ENCODE measurements at regions not wholly inside any gene's neighbourhood (a gene's known extent, or its start where the extent isn't known, plus 50 kb on each side); places are given as distances from the start of the nearest gene placed in this dataset.
A peak's percentile ranks its signal among the peaks of the same experiment; 100 is the strongest.
"Not testable (repeated sequence)": the region's sequence is repeated elsewhere in the genome, so short reads cannot be mapped to it uniquely, and the experiment has no call there.

DNA sequence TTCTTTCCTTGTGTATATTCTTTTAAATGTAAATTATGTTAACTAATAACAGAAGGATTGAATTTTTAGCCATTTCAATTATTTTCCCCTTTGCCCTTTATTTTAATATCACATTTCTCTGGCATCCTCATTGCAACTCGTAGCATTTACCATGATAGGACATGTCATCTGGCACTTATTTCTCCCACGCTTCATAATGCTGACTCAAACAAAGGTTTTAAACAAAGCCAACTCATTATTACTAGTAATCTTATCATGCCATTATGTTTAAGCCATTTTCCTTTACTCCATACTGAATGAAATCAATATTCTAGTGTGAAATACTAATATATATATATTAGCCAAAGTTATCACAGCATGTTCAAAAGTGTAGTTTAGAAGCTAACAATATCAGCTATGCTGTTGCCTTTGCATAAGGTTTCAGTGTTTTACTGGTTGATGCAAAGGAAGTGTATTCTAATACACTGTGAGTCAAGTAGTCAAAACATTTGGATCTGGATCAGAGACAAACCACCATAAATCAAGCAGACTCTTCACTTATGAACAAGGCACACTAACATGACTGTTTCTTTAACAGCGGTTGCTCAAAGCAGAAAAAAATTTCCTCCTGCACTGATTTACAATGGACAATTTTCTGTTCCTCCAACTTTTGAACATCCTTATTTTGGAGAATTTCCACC is 281.6 kb downstream of the SLC7A11 start:
- Mint-ChIP-seq H3K36me3 (no peaks in the 10 kb centered on the region), H3K27me3 (peaks cover 9% of the 10 kb centered on the region), H3K4me3 (no peak overlapping the region), H3K27ac (no peak overlapping the region), H3K9me3 (no peaks in the 10 kb centered on the region), H3K4me1 (no peaks in the 10 kb centered on the region)
- no peak for ATAC-seq

GRCh38 chr4:137957806-137958205 is 284.3 kb downstream of the SLC7A11 start:
- no peaks in the 10 kb centered on the region for H3K9me3 Mint-ChIP-seq
- H3K4me1 Mint-ChIP-seq: no peaks in the 10 kb centered on the region
- ATAC-seq: no peak
- peaks cover 1% of the 10 kb centered on the region for H3K27me3 Mint-ChIP-seq
- no peaks in the 10 kb centered on the region for H3K36me3 Mint-ChIP-seq
- H3K4me3 Mint-ChIP-seq: no peak overlapping the region
- H3K27ac Mint-ChIP-seq: no peak overlapping the region

- Mint-ChIP-seq H3K27ac (no peak overlapping the region), H3K36me3 (no peaks in the 10 kb centered on the region), H3K9me3 (no peaks in the 10 kb centered on the region), H3K27me3 (no peaks in the 10 kb centered on the region), H3K4me3 (no peak overlapping the region), H3K4me1 (no peaks in the 10 kb centered on the region)
- ATAC-seq: no peak
These were observed 285.9 kb downstream of the SLC7A11 start for GRCh38 chr4:137956256-137956655.

- no peaks in the 10 kb centered on the region for H3K4me1 Mint-ChIP-seq
- H3K4me3 Mint-ChIP-seq: no peak overlapping the region
- ATAC-seq: no peak
- H3K36me3 Mint-ChIP-seq: no peaks in the 10 kb centered on the region
- H3K27me3 Mint-ChIP-seq: no peaks in the 10 kb centered on the region
- no peaks in the 10 kb centered on the region for H3K9me3 Mint-ChIP-seq
- no peak overlapping the region for H3K27ac Mint-ChIP-seq
These were observed 286.6 kb downstream of the SLC7A11 start for GRCh38 chr4:137955595-137955994.

- no peaks in the 10 kb centered on the region for H3K4me1 Mint-ChIP-seq
- no peak for ATAC-seq
- H3K9me3 Mint-ChIP-seq: no peaks in the 10 kb centered on the region
- no peaks in the 10 kb centered on the region for H3K27me3 Mint-ChIP-seq
- H3K27ac Mint-ChIP-seq: no peak overlapping the region
- H3K36me3 Mint-ChIP-seq: no peaks in the 10 kb centered on the region
- no peak overlapping the region for H3K4me3 Mint-ChIP-seq
These were observed 290.0 kb downstream of the SLC7A11 start for GRCh38 chr4:137952116-137952515.

GRCh38 chr4:137950286-137950685 is 291.9 kb downstream of the SLC7A11 start:
- H3K4me1 Mint-ChIP-seq: no peaks in the 10 kb centered on the region
- no peaks in the 10 kb centered on the region for H3K27me3 Mint-ChIP-seq
- ATAC-seq: no peak
- no peaks in the 10 kb centered on the region for H3K36me3 Mint-ChIP-seq
- no peaks in the 10 kb centered on the region for H3K9me3 Mint-ChIP-seq
- no peak overlapping the region for H3K4me3 Mint-ChIP-seq
- no peak overlapping the region for H3K27ac Mint-ChIP-seq

DNA sequence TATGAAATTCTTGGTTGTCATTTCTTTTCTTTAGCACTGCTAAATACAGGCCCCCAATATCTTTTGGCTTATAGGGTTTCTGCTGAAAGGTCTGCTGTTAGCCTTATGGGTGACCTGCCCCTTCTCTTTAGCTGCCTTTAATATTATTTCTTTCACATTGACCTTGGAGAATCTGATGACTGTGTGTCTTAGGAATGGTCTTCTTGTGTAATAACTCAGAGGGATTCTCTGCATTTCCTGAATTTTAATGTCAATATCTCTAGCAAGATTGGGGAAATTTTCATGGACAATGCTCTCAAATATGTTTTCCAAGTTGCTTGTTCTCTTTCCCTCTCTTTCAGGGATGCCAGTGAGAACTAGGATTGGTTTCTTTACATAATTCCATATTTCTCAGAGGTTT is 292.4 kb downstream of the SLC7A11 start:
- H3K27ac Mint-ChIP-seq: no peak overlapping the region
- H3K9me3 Mint-ChIP-seq: no peaks in the 10 kb centered on the region
- H3K27me3 Mint-ChIP-seq: no peaks in the 10 kb centered on the region
- no peaks in the 10 kb centered on the region for H3K36me3 Mint-ChIP-seq
- no peaks in the 10 kb centered on the region for H3K4me1 Mint-ChIP-seq
- ATAC-seq: no peak
- H3K4me3 Mint-ChIP-seq: no peak overlapping the region

DNA sequence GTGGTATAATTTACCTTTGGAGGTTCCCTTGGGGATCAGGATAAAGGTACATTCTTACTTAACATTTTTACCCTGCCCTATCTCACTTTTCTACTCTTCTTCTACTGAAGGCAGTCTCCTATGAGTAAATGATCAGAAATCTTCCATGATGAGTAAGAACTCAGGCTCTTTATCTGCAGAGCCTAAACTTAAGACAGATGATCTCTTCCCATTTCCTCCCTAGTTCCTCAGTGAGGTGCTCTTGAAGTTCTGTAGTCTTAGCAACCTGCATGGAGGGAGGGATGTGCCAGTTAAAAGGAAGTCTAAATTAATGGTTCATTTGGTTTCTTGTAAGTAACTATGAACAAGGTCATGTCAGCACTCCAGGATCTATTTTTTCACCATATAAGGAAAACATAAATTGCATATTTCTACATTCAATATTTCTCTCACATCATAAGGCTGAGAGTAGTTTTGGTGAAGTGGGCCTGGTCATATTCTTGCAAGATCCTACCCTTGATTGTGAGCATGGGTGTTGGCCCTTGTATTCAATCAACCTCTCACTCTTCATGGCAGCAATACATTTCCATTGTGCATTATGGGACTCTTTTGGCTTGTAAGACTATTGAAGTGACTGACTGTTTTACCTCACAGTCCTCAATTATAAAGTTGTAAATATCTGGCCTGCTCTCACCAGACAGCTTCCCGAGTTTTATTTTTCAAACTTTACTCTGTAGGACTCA is 295.5 kb downstream of the SLC7A11 start:
- H3K4me1 Mint-ChIP-seq: no peaks in the 10 kb centered on the region
- no peaks in the 10 kb centered on the region for H3K27me3 Mint-ChIP-seq
- H3K9me3 Mint-ChIP-seq: no peaks in the 10 kb centered on the region
- H3K27ac Mint-ChIP-seq: no peak overlapping the region
- no peaks in the 10 kb centered on the region for H3K36me3 Mint-ChIP-seq
- no peak overlapping the region for H3K4me3 Mint-ChIP-seq
- ATAC-seq: peak; percentile 16

- H3K27me3 Mint-ChIP-seq, H3K36me3 Mint-ChIP-seq, H3K4me1 Mint-ChIP-seq, ATAC-seq, H3K4me3 Mint-ChIP-seq, H3K9me3 Mint-ChIP-seq, H3K27ac Mint-ChIP-seq: not testable (repeated sequence)
These were observed 299.3 kb downstream of the SLC7A11 start for GRCh38 chr4:137942815-137943214.

DNA sequence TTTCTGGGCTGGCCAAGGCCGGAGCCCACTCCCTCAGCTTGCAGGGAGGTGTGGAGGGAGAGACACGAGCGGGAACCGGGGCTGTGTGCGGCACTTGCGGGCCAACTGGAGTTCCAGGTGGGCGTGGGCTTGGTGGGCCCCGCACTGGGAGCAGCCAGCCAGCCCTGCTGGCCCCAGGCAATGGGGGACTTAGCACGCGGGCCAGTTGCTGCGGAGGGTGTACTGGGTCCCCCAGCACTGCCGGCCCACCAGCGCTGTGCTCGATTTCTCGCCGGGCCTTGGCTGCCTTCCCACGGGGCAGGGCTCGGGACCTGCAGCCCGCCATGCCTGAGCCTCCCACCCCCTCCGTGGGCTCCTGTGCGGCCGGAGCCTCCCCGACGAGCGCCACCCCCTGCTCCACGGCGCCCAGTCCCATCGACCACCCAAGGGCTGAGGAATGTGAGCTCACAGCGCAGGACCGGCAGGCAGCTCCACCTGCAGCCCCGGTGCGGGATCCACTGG is 300.1 kb downstream of the SLC7A11 start:
- not testable (repeated sequence) for H3K27me3 Mint-ChIP-seq, ATAC-seq, H3K4me1 Mint-ChIP-seq, H3K9me3 Mint-ChIP-seq, H3K4me3 Mint-ChIP-seq, H3K36me3 Mint-ChIP-seq, H3K27ac Mint-ChIP-seq

GRCh38 chr4:137934911-137935310 is 307.2 kb downstream of the SLC7A11 start:
- no peak overlapping the region for H3K4me3 Mint-ChIP-seq
- H3K27me3 Mint-ChIP-seq: no peaks in the 10 kb centered on the region
- H3K4me1 Mint-ChIP-seq: no peaks in the 10 kb centered on the region
- no peak for ATAC-seq
- H3K27ac Mint-ChIP-seq: no peak overlapping the region
- peaks cover under 1% of the 10 kb centered on the region for H3K9me3 Mint-ChIP-seq
- no peaks in the 10 kb centered on the region for H3K36me3 Mint-ChIP-seq

GRCh38 chr4:137934046-137934445 is 308.1 kb downstream of the SLC7A11 start:
- Mint-ChIP-seq H3K36me3 (no peaks in the 10 kb centered on the region), H3K9me3 (no peaks in the 10 kb centered on the region), H3K4me1 (no peaks in the 10 kb centered on the region), H3K27ac (no peak overlapping the region), H3K27me3 (no peaks in the 10 kb centered on the region), H3K4me3 (no peak overlapping the region)
- no peak for ATAC-seq

DNA sequence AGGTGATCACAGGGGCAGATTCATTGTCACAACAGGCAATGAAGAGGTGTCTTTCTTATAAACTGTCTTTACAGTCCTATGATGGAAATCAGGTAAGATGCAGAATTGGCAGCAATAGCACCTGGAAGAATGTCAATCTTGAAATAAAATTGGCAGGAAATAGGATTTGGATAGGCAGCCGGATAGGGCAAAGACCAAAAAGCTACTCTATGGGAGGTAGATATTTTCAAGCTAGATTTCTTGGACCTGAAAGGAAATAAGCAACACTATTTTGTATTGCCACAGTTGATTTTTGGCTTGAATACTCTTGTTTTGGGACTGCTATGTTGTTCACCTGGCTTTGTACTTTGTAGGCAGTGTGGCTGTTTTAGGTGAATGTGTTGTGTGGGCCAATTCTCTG is 314.2 kb downstream of the SLC7A11 start:
- Mint-ChIP-seq H3K4me1 (no peaks in the 10 kb centered on the region), H3K27ac (no peak overlapping the region), H3K9me3 (no peaks in the 10 kb centered on the region), H3K36me3 (no peaks in the 10 kb centered on the region), H3K27me3 (no peaks in the 10 kb centered on the region), H3K4me3 (no peak overlapping the region)
- ATAC-seq: no peak

- Mint-ChIP-seq H3K4me1 (no peaks in the 10 kb centered on the region), H3K9me3 (no peaks in the 10 kb centered on the region), H3K27ac (no peak overlapping the region), H3K36me3 (no peaks in the 10 kb centered on the region), H3K4me3 (no peak overlapping the region), H3K27me3 (no peaks in the 10 kb centered on the region)
- no peak for ATAC-seq
These were observed 318.7 kb downstream of the SLC7A11 start for GRCh38 chr4:137923494-137923893.

DNA sequence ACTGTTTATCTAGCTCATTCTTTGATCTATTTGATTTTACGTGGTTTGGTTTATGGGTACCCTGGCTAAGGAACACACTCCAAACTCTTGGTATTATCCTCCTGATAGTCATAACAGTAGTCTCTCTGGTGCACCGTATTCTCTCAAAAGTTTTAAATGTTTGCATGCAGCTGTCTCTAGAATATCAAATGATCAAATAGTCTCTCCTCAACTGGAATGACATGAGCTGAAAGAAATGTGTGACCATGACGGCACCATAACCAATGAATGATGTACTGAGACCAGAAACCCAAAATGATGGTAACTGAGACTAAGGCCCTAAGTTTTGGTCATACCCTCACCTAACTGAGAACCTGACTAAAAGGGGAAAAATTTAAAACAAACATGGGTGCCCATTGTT is 319.4 kb downstream of the SLC7A11 start:
- no peaks in the 10 kb centered on the region for H3K9me3 Mint-ChIP-seq
- H3K4me3 Mint-ChIP-seq: no peak overlapping the region
- H3K4me1 Mint-ChIP-seq: no peaks in the 10 kb centered on the region
- H3K36me3 Mint-ChIP-seq: no peaks in the 10 kb centered on the region
- H3K27me3 Mint-ChIP-seq: no peaks in the 10 kb centered on the region
- no peak overlapping the region for H3K27ac Mint-ChIP-seq
- no peak for ATAC-seq
